HG03342 (cell line): ENCODE measurements at regions not wholly inside any gene's neighbourhood (a gene's known extent, or its start where the extent isn't known, plus 50 kb on each side); places are given as distances from the start of the nearest gene placed in this dataset.

Source experiments
- ATAC-seq: cut with Tn5 transposase; IDR thresholded peaks from one replicate; pipeline ENCODE4 v1.9.1; 2021; ENCODE audit warnings: mild to moderate bottlenecking, moderate library complexity; ENCODE audit not compliant: unreplicated experiment

DNA sequence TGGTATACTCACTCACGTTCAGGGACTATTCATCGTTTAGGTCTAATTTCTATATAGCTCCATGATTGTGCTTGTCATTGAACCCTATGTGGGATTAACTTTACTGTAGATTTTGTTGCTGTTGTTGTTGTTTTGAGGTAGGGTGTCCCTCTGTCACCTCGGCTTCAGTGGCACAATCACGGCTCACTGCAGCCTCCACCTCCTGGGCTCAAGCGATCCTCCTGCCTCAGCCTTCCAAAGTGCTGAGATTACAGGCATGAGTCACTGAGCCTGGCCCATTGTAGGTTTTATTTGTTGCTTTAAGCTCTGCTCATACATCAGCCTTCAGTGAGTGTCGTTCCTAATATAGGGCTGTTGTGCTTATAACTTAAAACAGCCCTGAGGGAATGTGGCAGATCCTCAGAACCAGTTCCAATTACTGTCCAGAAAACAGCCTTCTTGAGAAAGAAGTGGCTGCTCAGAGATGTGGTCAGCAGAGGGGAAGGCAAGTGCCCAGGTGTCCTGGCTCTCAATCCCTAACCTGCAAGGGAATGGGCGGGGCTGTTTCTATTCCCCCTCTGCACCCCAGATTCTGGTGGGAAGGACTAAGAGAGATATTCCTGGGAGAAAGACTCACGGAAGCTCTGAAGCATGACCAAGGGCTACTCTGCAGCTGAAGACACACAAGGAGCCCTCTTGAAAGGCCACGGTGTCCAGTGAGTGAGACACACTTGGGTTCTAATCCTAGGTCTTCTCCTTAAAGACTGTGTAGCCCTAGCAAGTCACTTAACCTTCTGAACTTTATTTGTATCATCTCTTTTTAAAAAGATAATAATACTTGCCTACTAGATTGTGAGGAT, 79.6 kb upstream of the LCLAT1 start:
- ATAC-seq, result no peak

DNA sequence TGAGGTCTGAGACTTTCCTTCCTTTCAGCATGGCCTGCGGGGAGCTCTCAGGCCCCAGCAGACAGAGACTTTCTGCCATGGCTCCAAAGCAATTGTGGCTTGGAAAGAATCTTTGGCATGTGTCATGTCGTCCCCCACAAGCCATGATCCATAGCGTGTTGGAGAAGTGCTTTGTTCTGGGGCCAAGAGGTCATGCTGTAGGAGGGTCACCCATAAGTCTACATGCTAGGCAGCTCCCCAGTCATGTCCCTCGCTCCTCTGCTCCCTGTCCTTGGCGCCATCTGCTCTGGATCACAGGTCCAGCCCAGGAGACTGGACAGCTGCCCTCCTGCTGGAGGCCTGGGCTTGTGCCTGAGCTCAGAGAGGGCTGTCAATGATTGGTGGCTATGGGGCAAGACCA, 78.8 kb upstream of the LCLAT1 start:
- no peak for ATAC-seq

GRCh38 chr2:30371028-30371689, 75.9 kb upstream of the LCLAT1 start:
- ATAC-seq, result no peak

DNA sequence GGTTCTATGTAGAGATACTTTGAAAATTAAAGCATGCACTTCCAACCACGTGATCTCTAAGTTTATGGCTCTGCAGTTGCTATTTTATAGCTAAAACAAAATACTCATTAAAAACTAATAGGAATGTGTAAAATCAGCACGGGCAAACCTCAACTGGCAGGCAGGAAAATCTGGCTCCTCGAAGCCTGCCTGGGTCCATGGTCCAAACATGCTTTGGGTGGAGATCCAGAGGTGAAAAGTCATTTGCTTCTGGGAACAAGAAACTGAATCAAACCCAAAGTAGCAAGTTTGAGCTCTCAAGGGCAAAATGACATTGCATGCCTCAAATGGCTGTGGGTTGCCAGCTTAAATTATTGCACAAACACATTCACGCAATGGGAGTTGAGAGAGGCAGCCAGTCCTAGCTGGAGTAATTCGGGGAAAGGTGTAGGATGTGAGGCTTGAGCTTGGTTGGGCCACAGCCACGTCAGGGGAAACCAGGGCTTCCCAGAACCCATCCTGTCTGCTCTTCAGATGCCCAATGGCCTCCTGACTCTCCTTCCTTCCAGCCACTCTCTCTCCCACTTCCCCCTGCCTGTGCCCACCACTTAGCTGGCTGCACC, 75.2 kb upstream of the LCLAT1 start:
- no peak for ATAC-seq

GRCh38 chr2:30372826-30373225, 74.2 kb upstream of the LCLAT1 start:
- no peak for ATAC-seq

- ATAC-seq, result no peak
Observed at GRCh38 chr2:30373881-30374302, 73.2 kb upstream of the LCLAT1 start.

- ATAC-seq, result no peak
Observed at GRCh38 chr2:30374380-30374779, 72.7 kb upstream of the LCLAT1 start.

GRCh38 chr2:30375915-30376314, 71.1 kb upstream of the LCLAT1 start:
- no peak for ATAC-seq

- ATAC-seq, result no peak
Observed at GRCh38 chr2:30379481-30379880, 67.6 kb upstream of the LCLAT1 start.

- ATAC-seq, result no peak
Observed at GRCh38 chr2:30380824-30381223, 66.2 kb upstream of the LCLAT1 start.

DNA sequence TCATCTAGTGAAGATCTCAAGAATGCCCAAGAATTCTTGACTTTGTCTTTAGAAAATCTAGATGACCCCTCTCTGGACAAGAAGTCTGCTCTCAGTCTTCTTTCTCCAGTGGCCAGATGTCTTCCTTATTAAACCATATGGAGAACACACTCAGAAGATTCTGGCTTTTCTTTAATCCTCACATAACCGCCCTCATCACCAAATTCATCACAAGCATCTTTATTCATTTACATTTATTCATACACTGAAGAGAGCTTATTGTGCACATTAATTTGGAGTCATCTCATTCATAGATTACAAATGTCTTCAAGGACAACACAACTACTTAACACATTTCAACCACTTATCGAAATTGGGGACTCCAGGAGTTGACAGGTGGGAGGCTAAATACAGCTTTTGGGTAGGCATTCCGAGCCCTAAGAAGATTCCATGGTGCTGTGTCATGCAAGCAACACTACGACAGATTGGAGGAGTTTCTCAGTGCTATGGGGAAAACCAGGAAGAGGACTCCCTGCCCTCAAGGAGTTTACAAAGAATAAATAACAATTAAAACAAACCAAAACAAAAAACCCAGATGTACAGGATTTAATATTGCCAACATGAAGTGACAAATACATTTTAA, 64.8 kb upstream of the LCLAT1 start:
- ATAC-seq, result no peak

GRCh38 chr2:30382995-30383394, 64.1 kb upstream of the LCLAT1 start:
- no peak for ATAC-seq

GRCh38 chr2:30385327-30385726, 61.7 kb upstream of the LCLAT1 start:
- no peak for ATAC-seq

DNA sequence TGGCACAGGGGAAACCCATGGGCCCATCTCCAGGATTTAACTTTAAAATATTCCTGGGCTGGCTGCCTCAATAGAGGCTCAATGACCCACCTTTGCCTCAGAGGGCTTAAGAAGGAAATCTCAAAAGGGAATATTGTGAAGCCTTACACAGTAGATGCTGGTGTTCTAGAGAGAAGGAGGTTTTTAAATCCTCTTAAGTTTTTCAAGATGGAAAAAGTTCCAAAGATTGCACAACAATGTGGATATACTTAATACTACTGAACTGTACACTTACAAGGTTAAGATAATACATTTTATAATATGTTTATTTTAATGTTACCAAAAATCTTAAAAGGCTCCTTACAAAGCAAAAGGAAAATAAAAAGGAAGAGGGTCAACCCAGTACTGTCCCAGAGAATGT, 54.9 kb upstream of the LCLAT1 start:
- no peak for ATAC-seq

GRCh38 chr2:30393510-30393909, 53.5 kb upstream of the LCLAT1 start:
- ATAC-seq, result no peak

GRCh38 chr2:30394096-30394495, 53.0 kb upstream of the LCLAT1 start:
- no peak for ATAC-seq

- ATAC-seq, result no peak
Observed at GRCh38 chr2:30396436-30397232, 50.4 kb upstream of the LCLAT1 start.
